ENCODE measurements at regions not wholly inside any gene's neighbourhood (a gene's known extent, or its start where the extent isn't known, plus 50 kb on each side); places are given as distances from the start of the nearest gene placed in this dataset.

- TF ChIP-seq SIN3A (IDR thresholded peaks at IDR 0.05; ENCODE audit: borderline replicate concordance, insufficient read depth, low read depth, low read length) (no peak), TCF7L2 (IDR thresholded peaks at IDR 0.05; ENCODE audit: low read depth, low read length) (no peak), POLR2AphosphoS5 (IDR thresholded peaks at IDR 0.05; ENCODE audit: low read depth, low read length) (no peak), REST (IDR thresholded peaks at IDR 0.05; ENCODE audit: insufficient read depth in 1 of 2, low read depth in 2 of 2, low read length in 1 of 2) (no peak), CTCF (IDR thresholded peaks at IDR 0.05) (no peak)
- Histone ChIP-seq H3K9me3 (ENCODE audit: control insufficient read depth, insufficient read depth, low read depth, low read length) (no peaks in the 10 kb centered on the region), H3K27me3 (ENCODE audit: control insufficient read depth, insufficient read depth, low read length) (no peaks in the 10 kb centered on the region), H3K4me3 (ENCODE audit: low read depth in 2 of 2, low read length in 2 of 2) (no peak overlapping the region), H3K4me1 (ENCODE audit: control insufficient read depth, insufficient read depth, low read length) (no peaks in the 10 kb centered on the region), H3K36me3 (ENCODE audit: control insufficient read depth, insufficient read depth, low read length) (no peaks in the 10 kb centered on the region), H3K27ac (ENCODE audit: low read length) (no peak overlapping the region)
- no TSS peak for BruUV-seq (replicated peaks)
- in situ Hi-C loops (cut with HindIII; ENCODE audit: low pct_unique_long_range_greater_than_20kb, low sequenced_read_pairs) (no loop called here), intact Hi-C loops (cut with micrococcal nuclease; ENCODE audit: unreplicated experiment) (no loop called here)
- CTCF ChIA-PET, result no interaction called here
- DNase-seq (ENCODE audit: low read depth, low spot score), result no peak
- POLR2A ChIA-PET, result interaction anchor here (0.6 kb wide), 1 partner anchor 598 kb away, joined by 4 read pairs; no protein-coding TSS in a partner anchor
- no peak for ATAC-seq
These were observed 209.6 kb upstream of the SLC30A5 start for GRCh38 chr5:68884144-68884754.

- POLR2A ChIA-PET, result interaction anchor here (0.6 kb wide), 1 partner anchor 598 kb away, joined by 4 read pairs; no protein-coding TSS in a partner anchor
- H3K36me3 ChIP-seq (ENCODE audit: control insufficient read depth, insufficient read depth, low read length), result no peaks in the 10 kb centered on the region
- intact Hi-C loops (cut with micrococcal nuclease; ENCODE audit: unreplicated experiment), result no loop called here
- BruUV-seq (replicated peaks), result no TSS peak
- ATAC-seq (peak; percentile 63; the same call in 1 of the 2 replicates), DNase-seq (ENCODE audit: low read depth, low spot score) (no peak)
- CTCF ChIA-PET, result no interaction called here
- in situ Hi-C loops (cut with HindIII; ENCODE audit: low pct_unique_long_range_greater_than_20kb, low sequenced_read_pairs), result no loop called here
- no peaks in the 10 kb centered on the region for H3K27me3 ChIP-seq (ENCODE audit: control insufficient read depth, insufficient read depth, low read length)
- H3K27ac ChIP-seq (ENCODE audit: low read length), result no peak overlapping the region
- peak; percentile 39; the same call in 1 of the 2 replicates for TF ChIP-seq CTCF (IDR thresholded peaks at IDR 0.05)
- TF ChIP-seq SIN3A (IDR thresholded peaks at IDR 0.05; ENCODE audit: borderline replicate concordance, insufficient read depth, low read depth, low read length), result no peak
- no peak for TF ChIP-seq POLR2AphosphoS5 (IDR thresholded peaks at IDR 0.05; ENCODE audit: low read depth, low read length)
- H3K4me1 ChIP-seq (ENCODE audit: control insufficient read depth, insufficient read depth, low read length), result no peaks in the 10 kb centered on the region
- H3K9me3 ChIP-seq (ENCODE audit: control insufficient read depth, insufficient read depth, low read depth, low read length), result no peaks in the 10 kb centered on the region
- H3K4me3 ChIP-seq (ENCODE audit: low read depth in 2 of 2, low read length in 2 of 2), result no peak overlapping the region
These were observed 208.9 kb upstream of the SLC30A5 start for GRCh38 chr5:68884883-68885282.
